HG03039 (cell line): ENCODE measurements at regions not wholly inside any gene's neighbourhood (a gene's known extent, or its start where the extent isn't known, plus 50 kb on each side); places are given as distances from the start of the nearest gene placed in this dataset.
A peak's percentile ranks its signal among the peaks of the same experiment; 100 is the strongest.

ENCODE experiments used
- ATAC-seq: cut with Tn5 transposase; IDR thresholded peaks from one replicate; pipeline ENCODE4 v1.9.1; 2021; ENCODE audit warnings: mild to moderate bottlenecking, moderate library complexity; ENCODE audit not compliant: unreplicated experiment

- no peak for ATAC-seq
Measured at GRCh38 chr2:196344397-196344796, 173.0 kb upstream of the STK17B start.

- ATAC-seq: no peak
Measured at GRCh38 chr2:196353717-196354116, 182.3 kb upstream of the STK17B start.

GRCh38 chr2:196354186-196354585 is 182.8 kb upstream of the STK17B start:
- no peak for ATAC-seq

- no peak for ATAC-seq
Measured at GRCh38 chr2:196356332-196356731, 185.0 kb upstream of the STK17B start.

GRCh38 chr2:196360650-196361049 is 189.3 kb upstream of the STK17B start:
- ATAC-seq: no peak

- no peak for ATAC-seq
Measured at GRCh38 chr2:196361606-196362326, 190.4 kb upstream of the STK17B start.

- no peak for ATAC-seq
Measured at GRCh38 chr2:196362973-196363549, 191.7 kb upstream of the STK17B start.

- ATAC-seq: no peak
Measured at GRCh38 chr2:196365145-196365544, 193.8 kb upstream of the STK17B start.

- no peak for ATAC-seq
Measured at GRCh38 chr2:196365923-196366322, 194.5 kb upstream of the STK17B start.

- ATAC-seq: no peak
Measured at GRCh38 chr2:196367633-196368032, 196.3 kb upstream of the STK17B start.

GRCh38 chr2:196368546-196369225 is 197.3 kb upstream of the STK17B start:
- no peak for ATAC-seq

GRCh38 chr2:196369967-196370366 is 198.6 kb upstream of the STK17B start:
- ATAC-seq: no peak

GRCh38 chr2:196370381-196370780 is 199.0 kb upstream of the STK17B start:
- no peak for ATAC-seq

GRCh38 chr2:196372276-196372809 is 201.0 kb upstream of the STK17B start:
- no peak for ATAC-seq

- no peak for ATAC-seq
Measured at GRCh38 chr2:196372811-196373664, 201.7 kb upstream of the STK17B start.

- ATAC-seq: peak; percentile 56
Measured at GRCh38 chr2:196376984-196377877, 205.9 kb upstream of the STK17B start.

- ATAC-seq: no peak
Measured at GRCh38 chr2:196379600-196379999, 208.2 kb upstream of the STK17B start.

GRCh38 chr2:196380098-196380497 is 208.7 kb upstream of the STK17B start:
- no peak for ATAC-seq

GRCh38 chr2:196380575-196380974 is 209.2 kb upstream of the STK17B start:
- no peak for ATAC-seq

- no peak for ATAC-seq
Measured at GRCh38 chr2:196381464-196381863, 210.1 kb upstream of the STK17B start.
